Mucosa of descending colon (tissue), 3 donors: ENCODE measurements at regions not wholly inside any gene's neighbourhood (a gene's known extent, or its start where the extent isn't known, plus 50 kb on each side); places are given as distances from the start of the nearest gene placed in this dataset.

ENCODE experiments used
- ATAC-seq: fragments of 200-7000 bp; cut with Tn5 transposase; one replicate; pipeline ENCODE4 v1.9.1; 2020; ENCODE audit warnings: mild to moderate bottlenecking, moderate library complexity
- DNase-seq, 3 donors: peaks; one replicate each; pipeline ENCODE4 v3.0.0-alpha.2; 2020
- H3K36me3 ChIP-seq: fragments of 200-600 bp; one replicate; pipeline ENCODE4 v1.8.0; 2021; ENCODE audit warnings: low read depth, mild to moderate bottlenecking
- H3K4me1 ChIP-seq: fragments of 200-600 bp; one replicate; pipeline ENCODE4 v1.8.0; 2021; ENCODE audit warnings: low read depth, mild to moderate bottlenecking
- H3K4me3 ChIP-seq: fragments of 200-600 bp; one replicate; pipeline ENCODE4 v1.8.0; 2021; ENCODE audit warnings: mild to moderate bottlenecking
- H3K9me3 ChIP-seq: fragments of 200-600 bp; one replicate; pipeline ENCODE4 v1.8.0; 2021; ENCODE audit warnings: mild to moderate bottlenecking
- intact Hi-C, 2 donors: fragments of 100-400 bp; cut with DNase I in 1 of 2; cut with micrococcal nuclease in 1 of 2; formaldehyde crosslinking; loops; one replicate each; pipeline versions ENCODE4 v1.11.0 to v1.11.1; 2022; cut with DNase I, micrococcal nuclease
- TF ChIP-seq, protein P1 (sequence below): fragments of 200-600 bp; IDR thresholded peaks from one replicate; pipeline ENCODE4 v1.8.0; 2022; ENCODE audit warnings: antibody characterized with exemption, mild to moderate bottlenecking
- donor health status: DM: no; HTN: no; CAD: no; lungs with moderate emphysema.
- donor health status: DM: no; HTN: no; CAD: no.
- donor health status: DM: no; HTN: yes; CAD: no.

DNA sequence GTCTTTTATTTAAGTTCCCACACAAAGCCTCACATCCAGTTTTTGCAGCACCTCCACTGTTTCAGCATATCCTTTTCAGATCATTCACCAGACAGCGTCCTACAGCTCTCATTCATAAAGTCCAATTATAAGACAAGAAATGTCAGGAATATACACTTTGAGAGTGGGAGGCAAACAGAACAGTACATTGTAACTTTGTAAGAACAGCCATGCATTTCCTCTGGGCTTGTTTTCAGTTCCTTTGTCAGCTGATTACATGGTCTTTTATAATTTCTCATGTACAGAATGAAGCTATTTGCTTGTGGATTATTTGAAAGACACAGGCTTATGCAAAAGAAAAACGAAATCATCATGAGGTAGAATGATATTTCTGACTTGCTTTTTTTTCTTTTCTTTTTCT, 85.7 kb downstream of the SOX2 start:
- Histone ChIP-seq H3K9me3 (no peaks in the 10 kb centered on the region), H3K4me3 (no peak overlapping the region), H3K36me3 (no peaks in the 10 kb centered on the region), H3K4me1 (no peaks in the 10 kb centered on the region)
- intact Hi-C loops, result no loop called here
- no peak for ATAC-seq
- TF ChIP-seq, protein P1, sequence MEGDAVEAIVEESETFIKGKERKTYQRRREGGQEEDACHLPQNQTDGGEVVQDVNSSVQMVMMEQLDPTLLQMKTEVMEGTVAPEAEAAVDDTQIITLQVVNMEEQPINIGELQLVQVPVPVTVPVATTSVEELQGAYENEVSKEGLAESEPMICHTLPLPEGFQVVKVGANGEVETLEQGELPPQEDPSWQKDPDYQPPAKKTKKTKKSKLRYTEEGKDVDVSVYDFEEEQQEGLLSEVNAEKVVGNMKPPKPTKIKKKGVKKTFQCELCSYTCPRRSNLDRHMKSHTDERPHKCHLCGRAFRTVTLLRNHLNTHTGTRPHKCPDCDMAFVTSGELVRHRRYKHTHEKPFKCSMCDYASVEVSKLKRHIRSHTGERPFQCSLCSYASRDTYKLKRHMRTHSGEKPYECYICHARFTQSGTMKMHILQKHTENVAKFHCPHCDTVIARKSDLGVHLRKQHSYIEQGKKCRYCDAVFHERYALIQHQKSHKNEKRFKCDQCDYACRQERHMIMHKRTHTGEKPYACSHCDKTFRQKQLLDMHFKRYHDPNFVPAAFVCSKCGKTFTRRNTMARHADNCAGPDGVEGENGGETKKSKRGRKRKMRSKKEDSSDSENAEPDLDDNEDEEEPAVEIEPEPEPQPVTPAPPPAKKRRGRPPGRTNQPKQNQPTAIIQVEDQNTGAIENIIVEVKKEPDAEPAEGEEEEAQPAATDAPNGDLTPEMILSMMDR, result no peak
- DNase-seq, result no peak

DNA sequence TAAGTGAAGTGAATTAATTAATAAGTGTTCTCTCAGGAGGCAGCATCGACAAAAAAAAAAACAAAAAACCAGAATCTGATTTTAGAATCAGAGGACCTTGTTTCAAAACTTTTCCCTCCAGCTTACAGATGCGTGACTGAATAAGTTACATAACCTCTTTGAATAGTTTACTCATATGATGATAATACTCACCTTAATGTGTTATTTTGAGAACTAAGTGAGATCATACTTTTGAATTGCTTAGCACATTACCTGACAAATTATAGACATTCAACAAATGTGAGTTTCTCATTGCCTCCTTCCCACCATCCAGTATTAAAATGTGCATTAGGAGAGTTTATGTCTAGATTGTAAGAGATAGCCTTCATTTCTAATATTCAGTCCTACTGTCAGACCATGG, 94.0 kb downstream of the SOX2 start:
- ATAC-seq (no peak), DNase-seq (no peak)
- H3K36me3 ChIP-seq, result no peaks in the 10 kb centered on the region
- no peaks in the 10 kb centered on the region for H3K4me1 ChIP-seq
- TF ChIP-seq, protein P1, result no peak
- no peak overlapping the region for H3K4me3 ChIP-seq
- H3K9me3 ChIP-seq, result no peaks in the 10 kb centered on the region
- intact Hi-C loops, result no loop called here

DNA sequence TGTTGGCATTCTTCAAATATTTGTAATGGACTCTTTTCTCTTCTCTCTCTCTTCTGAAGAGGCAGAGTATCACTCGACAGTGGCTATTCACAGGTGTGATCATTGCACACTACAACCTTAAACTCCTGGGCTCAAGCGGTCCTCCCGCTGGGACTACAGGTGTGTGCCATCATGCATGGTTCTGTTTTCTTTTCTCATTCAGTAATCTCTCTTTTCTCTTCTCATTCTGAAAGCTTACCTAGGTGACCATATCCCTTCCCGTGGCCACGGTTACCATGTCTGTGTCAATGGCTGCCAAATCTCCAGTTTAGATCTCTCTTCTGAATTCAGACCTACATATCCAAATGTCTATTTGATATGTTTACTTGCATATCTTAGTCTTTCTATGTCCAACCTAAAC, 96.3 kb downstream of the SOX2 start:
- TF ChIP-seq, protein P1, result no peak
- no peak for DNase-seq
- ATAC-seq, result no peak
- H3K4me1 ChIP-seq, result no peaks in the 10 kb centered on the region
- H3K36me3 ChIP-seq, result no peaks in the 10 kb centered on the region
- no peak overlapping the region for H3K4me3 ChIP-seq
- H3K9me3 ChIP-seq, result no peaks in the 10 kb centered on the region
- intact Hi-C loops, result no loop called here

DNA sequence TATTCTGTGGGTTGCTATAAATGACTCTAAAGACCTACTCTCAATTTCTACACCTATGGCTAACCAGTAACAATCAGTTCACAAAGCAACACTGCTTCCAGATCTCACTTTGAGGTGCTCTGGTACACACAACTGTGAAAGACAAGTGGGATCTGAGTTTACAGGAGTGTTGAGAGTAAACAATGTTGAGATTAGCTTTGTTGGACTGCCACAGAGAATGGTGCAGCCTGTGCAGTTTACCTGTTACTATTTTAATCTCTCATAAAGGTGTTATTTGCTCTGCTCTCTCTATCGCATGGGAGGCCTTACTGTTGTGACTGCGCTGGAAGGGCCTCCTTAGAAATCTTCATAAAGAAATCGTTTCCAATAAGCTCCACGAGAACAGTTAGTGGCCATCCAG, 112.0 kb downstream of the SOX2 start:
- ATAC-seq (no peak), DNase-seq (no peak)
- Histone ChIP-seq H3K36me3 (no peaks in the 10 kb centered on the region), H3K4me3 (no peak overlapping the region), H3K4me1 (no peaks in the 10 kb centered on the region), H3K9me3 (no peaks in the 10 kb centered on the region)
- TF ChIP-seq, protein P1, result no peak
- intact Hi-C loops, result no loop called here

DNA sequence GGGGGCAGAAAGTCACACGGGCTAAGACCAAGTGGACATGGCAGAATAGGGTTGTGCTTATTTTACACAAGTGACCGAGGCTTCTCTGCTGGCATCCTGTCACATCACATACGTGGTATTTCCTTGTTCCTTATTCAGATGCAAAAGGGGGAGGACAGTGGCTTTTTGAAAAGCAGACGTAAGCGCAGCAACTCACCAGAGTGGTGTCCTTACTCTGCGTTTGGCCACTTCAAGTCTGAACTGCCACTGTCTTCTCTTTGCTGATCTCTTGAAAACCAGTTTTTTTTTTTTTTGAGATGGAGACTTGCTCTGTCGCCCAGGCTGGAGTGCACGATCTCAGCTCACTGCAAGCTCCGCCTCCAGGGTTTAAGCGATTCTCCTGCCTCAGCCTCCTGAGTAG, 113.2 kb downstream of the SOX2 start:
- Histone ChIP-seq H3K9me3 (no peaks in the 10 kb centered on the region), H3K36me3 (no peaks in the 10 kb centered on the region), H3K4me3 (no peak overlapping the region), H3K4me1 (no peaks in the 10 kb centered on the region)
- intact Hi-C loops, result no loop called here
- TF ChIP-seq, protein P1, result no peak
- ATAC-seq (no peak), DNase-seq (no peak)
